ENCODE measurements at regions not wholly inside any gene's neighbourhood (a gene's known extent, or its start where the extent isn't known, plus 50 kb on each side); places are given as distances from the start of the nearest gene placed in this dataset.

- no peaks in the 10 kb centered on the region for H3K9me3 ChIP-seq (ENCODE audit: severe bottlenecking)
- TF ChIP-seq CTCF (IDR thresholded peaks at IDR 0.05; ENCODE audit: low read depth, low read length): no peak
- DNase-seq: no peak
- no peak overlapping the region for H3K27ac ChIP-seq
- H3K27me3 ChIP-seq (ENCODE audit: insufficient read depth, low read depth, severe bottlenecking): no peaks in the 10 kb centered on the region
- H3K4me3 ChIP-seq (ENCODE audit: low read depth, low read length): no peak overlapping the region
- no peaks in the 10 kb centered on the region for H3K36me3 ChIP-seq
Measured at GRCh38 chr9:118444403-118444802, 740.2 kb downstream of the TLR4 start.

- H3K27ac ChIP-seq: no peak overlapping the region
- H3K36me3 ChIP-seq: no peaks in the 10 kb centered on the region
- no peak for TF ChIP-seq CTCF (IDR thresholded peaks at IDR 0.05; ENCODE audit: low read depth, low read length)
- H3K9me3 ChIP-seq (ENCODE audit: severe bottlenecking): no peaks in the 10 kb centered on the region
- DNase-seq: no peak
- H3K27me3 ChIP-seq (ENCODE audit: insufficient read depth, low read depth, severe bottlenecking): no peaks in the 10 kb centered on the region
- H3K4me3 ChIP-seq (ENCODE audit: low read depth, low read length): no peak overlapping the region
Measured at GRCh38 chr9:118446943-118447639, 742.9 kb downstream of the TLR4 start.

- Histone ChIP-seq H3K27ac (no peak overlapping the region), H3K27me3 (ENCODE audit: insufficient read depth, low read depth, severe bottlenecking) (no peaks in the 10 kb centered on the region), H3K4me3 (ENCODE audit: low read depth, low read length) (no peak overlapping the region), H3K9me3 (ENCODE audit: severe bottlenecking) (no peaks in the 10 kb centered on the region), H3K36me3 (no peaks in the 10 kb centered on the region)
- no peak for DNase-seq
- TF ChIP-seq CTCF (IDR thresholded peaks at IDR 0.05; ENCODE audit: low read depth, low read length): no peak
Measured at GRCh38 chr9:118449554-118449953, 745.4 kb downstream of the TLR4 start.

- H3K27ac ChIP-seq: no peak overlapping the region
- no peak for TF ChIP-seq CTCF (IDR thresholded peaks at IDR 0.05; ENCODE audit: low read depth, low read length)
- DNase-seq: no peak
- no peaks in the 10 kb centered on the region for H3K27me3 ChIP-seq (ENCODE audit: insufficient read depth, low read depth, severe bottlenecking)
- no peaks in the 10 kb centered on the region for H3K36me3 ChIP-seq
- no peak overlapping the region for H3K4me3 ChIP-seq (ENCODE audit: low read depth, low read length)
- H3K9me3 ChIP-seq (ENCODE audit: severe bottlenecking): no peaks in the 10 kb centered on the region
Measured at GRCh38 chr9:118455259-118455658, 751.1 kb downstream of the TLR4 start.

GRCh38 chr9:118455788-118456187, 751.6 kb downstream of the TLR4 start:
- Histone ChIP-seq H3K4me3 (ENCODE audit: low read depth, low read length) (no peak overlapping the region), H3K27ac (no peak overlapping the region), H3K27me3 (ENCODE audit: insufficient read depth, low read depth, severe bottlenecking) (no peaks in the 10 kb centered on the region), H3K9me3 (ENCODE audit: severe bottlenecking) (no peaks in the 10 kb centered on the region), H3K36me3 (no peaks in the 10 kb centered on the region)
- no peak for DNase-seq
- no peak for TF ChIP-seq CTCF (IDR thresholded peaks at IDR 0.05; ENCODE audit: low read depth, low read length)

All from WERI-Rb-1 (cell line).